Bronchial epithelial cell (primary cell): ENCODE measurements at regions not wholly inside any gene's neighbourhood (a gene's known extent, or its start where the extent isn't known, plus 50 kb on each side); places are given as distances from the start of the nearest gene placed in this dataset.

Source experiments
- DNase-seq: peaks from one replicate; pipeline ENCODE4 v3.0.0-alpha.2; 2010; ENCODE audit warnings: low read depth
- FAIRE-seq: peaks from 2 replicates; lab custom pipeline; 2011; peaks lifted over from hg19 to GRCh38; lab: Jason Lieb, UNC
- H3K27me3 ChIP-seq: 2 replicates; pipeline ENCODE4 v1.5.1; 2011; ENCODE audit warnings: low read length; ENCODE audit not compliant: control insufficient read depth, insufficient read depth
- H3K36me3 ChIP-seq: 2 replicates; pipeline ENCODE4 v1.5.1; 2011; ENCODE audit warnings: low read length; ENCODE audit not compliant: control insufficient read depth, insufficient read depth
- H3K4me3 ChIP-seq: 2 replicates; pipeline ENCODE4 v1.5.1; 2011; ENCODE audit warnings: mild to moderate bottlenecking, low read depth, low read length, control low read depth
- TF ChIP-seq, protein P1 (sequence below): IDR thresholded peaks from 2 replicates; pipeline ENCODE4 v1.5.1; 2011; ENCODE audit warnings: mild to moderate bottlenecking, moderate library complexity, low read length, control low read depth, inconsistent platforms; ENCODE audit not compliant: insufficient read depth, severe bottlenecking

DNA sequence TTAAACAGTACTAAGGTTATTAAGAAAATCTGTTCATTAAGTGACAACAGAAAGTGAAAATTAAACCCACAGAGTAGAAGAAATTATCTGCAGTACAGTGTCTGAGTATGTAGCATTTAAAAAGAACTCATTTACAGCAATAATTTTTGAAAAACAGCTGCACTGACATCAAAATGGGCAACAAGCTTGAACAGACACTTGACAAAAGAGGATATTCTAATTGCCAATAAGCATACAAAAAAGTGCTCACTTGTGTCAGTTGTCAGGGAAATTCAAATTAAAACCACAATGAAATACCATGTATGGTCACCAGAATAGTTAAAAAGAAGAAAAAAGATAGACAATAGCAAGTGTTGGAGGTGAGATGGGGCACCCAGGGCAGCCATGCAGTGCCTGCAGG, 93.3 kb upstream of the LINC01488 start:
- TF ChIP-seq, protein P1, sequence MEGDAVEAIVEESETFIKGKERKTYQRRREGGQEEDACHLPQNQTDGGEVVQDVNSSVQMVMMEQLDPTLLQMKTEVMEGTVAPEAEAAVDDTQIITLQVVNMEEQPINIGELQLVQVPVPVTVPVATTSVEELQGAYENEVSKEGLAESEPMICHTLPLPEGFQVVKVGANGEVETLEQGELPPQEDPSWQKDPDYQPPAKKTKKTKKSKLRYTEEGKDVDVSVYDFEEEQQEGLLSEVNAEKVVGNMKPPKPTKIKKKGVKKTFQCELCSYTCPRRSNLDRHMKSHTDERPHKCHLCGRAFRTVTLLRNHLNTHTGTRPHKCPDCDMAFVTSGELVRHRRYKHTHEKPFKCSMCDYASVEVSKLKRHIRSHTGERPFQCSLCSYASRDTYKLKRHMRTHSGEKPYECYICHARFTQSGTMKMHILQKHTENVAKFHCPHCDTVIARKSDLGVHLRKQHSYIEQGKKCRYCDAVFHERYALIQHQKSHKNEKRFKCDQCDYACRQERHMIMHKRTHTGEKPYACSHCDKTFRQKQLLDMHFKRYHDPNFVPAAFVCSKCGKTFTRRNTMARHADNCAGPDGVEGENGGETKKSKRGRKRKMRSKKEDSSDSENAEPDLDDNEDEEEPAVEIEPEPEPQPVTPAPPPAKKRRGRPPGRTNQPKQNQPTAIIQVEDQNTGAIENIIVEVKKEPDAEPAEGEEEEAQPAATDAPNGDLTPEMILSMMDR = no peak
- no peaks in the 10 kb centered on the region for H3K27me3 ChIP-seq
- no peak overlapping the region for H3K4me3 ChIP-seq
- FAIRE-seq (no peak), DNase-seq (no peak)
- no peaks in the 10 kb centered on the region for H3K36me3 ChIP-seq

DNA sequence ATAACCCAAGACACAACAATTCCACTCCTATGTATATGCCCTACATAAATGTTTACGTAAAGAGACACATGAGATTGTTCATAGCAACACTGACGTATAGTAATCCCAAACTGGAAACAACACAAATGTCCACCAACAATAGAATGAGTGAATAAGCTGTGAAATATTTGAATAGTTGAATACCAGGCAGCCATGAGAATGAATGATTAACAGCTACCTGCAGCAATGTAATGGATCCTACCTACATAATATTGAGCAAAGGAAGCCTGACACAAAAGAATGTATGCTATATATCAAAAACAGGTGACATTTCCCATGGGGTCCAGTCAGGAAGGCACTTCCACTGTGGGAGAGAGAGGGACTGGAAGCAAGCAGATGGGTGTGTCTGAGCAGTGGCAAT, 92.8 kb upstream of the LINC01488 start:
- no peaks in the 10 kb centered on the region for H3K27me3 ChIP-seq
- TF ChIP-seq, protein P1 = no peak
- no peak overlapping the region for H3K4me3 ChIP-seq
- H3K36me3 ChIP-seq = no peaks in the 10 kb centered on the region
- FAIRE-seq (no peak), DNase-seq (peak; percentile 81)

DNA sequence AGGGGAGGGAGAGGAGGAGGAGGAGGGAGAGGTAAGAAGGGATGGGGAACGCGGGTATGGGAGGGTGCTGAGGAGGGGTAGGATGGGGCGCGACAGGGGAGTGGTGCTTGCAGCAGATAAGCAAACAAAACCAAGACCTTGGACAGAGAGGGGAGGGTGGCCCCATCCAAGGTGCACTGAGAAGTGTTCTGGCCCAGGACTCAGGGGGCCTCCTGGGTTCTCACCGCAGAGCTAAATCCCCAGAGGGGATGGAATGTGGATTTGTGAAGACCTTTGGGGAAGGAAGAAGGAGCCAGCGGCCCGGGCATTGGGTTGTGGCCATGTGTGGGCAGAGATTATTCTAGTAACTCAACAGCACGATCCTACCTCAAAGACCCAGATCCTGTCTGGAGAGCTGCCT, 90.9 kb upstream of the LINC01488 start:
- Histone ChIP-seq H3K27me3 (no peaks in the 10 kb centered on the region), H3K36me3 (no peaks in the 10 kb centered on the region), H3K4me3 (no peak overlapping the region)
- TF ChIP-seq, protein P1 = no peak
- no peak for FAIRE-seq
- no peak for DNase-seq

DNA sequence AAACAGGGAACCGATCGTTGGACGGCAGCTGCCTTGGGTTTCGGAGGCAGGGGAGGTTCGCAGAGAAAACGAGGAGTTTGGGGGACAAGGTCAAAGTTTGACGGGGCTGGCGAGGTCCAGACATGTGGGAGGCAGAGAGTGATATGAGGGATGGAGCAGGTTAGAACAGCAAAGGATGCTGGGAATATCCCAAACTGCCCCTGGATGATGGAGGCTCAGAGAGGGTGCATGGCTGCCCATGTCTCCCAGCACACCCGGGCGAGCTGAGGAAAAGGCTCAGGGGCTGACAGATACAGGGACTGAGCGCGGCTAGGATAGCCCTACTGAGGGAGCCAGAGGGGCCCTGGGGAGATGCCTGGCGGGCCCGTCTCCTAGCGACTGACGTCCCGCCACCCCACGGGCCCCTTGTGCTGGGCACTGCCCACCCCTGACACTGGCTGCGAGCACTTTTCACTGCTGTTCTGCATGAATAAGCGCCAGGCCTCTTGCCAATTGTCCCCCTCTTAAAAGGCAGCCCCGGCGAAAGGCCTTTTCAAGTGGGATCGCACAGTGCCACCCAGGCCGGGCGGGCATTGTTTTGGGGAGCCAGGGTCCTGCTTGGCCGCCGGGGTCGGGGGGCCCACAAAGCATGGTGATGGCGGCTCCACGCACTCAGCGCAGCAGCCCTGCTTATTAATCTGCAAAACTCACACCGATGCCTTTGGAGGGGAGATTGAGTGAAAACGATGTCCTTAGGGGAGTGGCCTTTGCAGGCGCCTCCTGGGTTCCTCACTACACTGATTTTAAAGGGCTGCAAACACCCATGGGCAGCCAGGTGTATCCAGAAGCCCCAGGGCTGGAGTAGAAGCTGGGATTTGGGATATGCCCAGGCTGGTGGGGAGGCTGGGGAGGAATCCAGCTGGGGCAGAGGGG, 90.0 kb upstream of the LINC01488 start:
- FAIRE-seq = no peak
- H3K36me3 ChIP-seq = no peaks in the 10 kb centered on the region
- no peak for DNase-seq
- no peaks in the 10 kb centered on the region for H3K27me3 ChIP-seq
- TF ChIP-seq, protein P1 = no peak
- no peak overlapping the region for H3K4me3 ChIP-seq

DNA sequence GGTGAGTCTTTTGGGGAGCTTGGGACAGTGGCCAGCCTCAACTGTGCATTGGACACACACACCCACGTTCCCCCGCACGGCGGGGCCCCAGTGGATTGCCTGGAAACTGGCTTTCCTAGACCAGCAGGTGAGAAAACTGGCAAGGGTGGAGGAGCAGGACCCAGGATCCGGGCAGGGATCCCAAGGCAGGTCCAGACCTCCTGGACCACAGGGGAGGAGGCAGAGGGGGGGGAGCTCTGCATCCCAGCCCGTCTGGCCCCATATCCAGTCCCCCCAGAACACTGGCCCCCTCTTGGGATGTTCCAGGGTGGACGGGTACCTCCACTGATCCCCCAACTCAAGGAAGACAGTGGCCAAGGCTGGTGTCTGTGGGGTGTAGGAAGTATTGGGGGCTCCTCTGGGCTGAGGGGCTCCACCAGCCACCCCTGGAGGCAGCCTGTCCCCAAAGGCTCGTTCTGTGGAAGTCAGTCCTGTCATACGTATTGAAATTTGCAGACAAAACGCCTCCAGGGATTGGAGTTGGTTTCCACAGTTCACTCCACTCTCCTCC, 89.3 kb upstream of the LINC01488 start:
- Histone ChIP-seq H3K27me3 (no peaks in the 10 kb centered on the region), H3K4me3 (no peak overlapping the region), H3K36me3 (no peaks in the 10 kb centered on the region)
- no peak for DNase-seq
- TF ChIP-seq, protein P1 = no peak
- FAIRE-seq = no peak
